Central memory CD8-positive, alpha-beta T cell (primary cell): ENCODE measurements at regions not wholly inside any gene's neighbourhood (a gene's known extent, or its start where the extent isn't known, plus 50 kb on each side); places are given as distances from the start of the nearest gene placed in this dataset.

Experiments
- ATAC-seq: fragments of 150-1000 bp; cut with Tn5 transposase; replicated peaks from 2 replicates; pipeline ENCODE4 v1.10.0; 2022; ENCODE audit warnings: mild to moderate bottlenecking, moderate FRiP score, moderate number of reproducible peaks; ENCODE audit not compliant: poor library complexity, severe bottlenecking; ENCODE audit errors: extremely low read depth
- DNase-seq, 2 donors: peaks; one replicate each; pipeline ENCODE4 v3.0.0; 2021; ENCODE audit warnings: low spot score in 2 of 2
- H3K27ac Mint-ChIP-seq: one replicate; pipeline ENCODE4 v1.8.0; 2022; ENCODE audit warnings: low read depth, mild to moderate bottlenecking, moderate library complexity, mixed read lengths
- H3K27me3 Mint-ChIP-seq: one replicate; pipeline ENCODE4 v1.8.0; 2022; ENCODE audit warnings: mixed read lengths
- H3K36me3 Mint-ChIP-seq: one replicate; pipeline ENCODE4 v1.8.0; 2022; ENCODE audit warnings: mild to moderate bottlenecking, moderate library complexity, mixed read lengths; ENCODE audit not compliant: insufficient read depth
- H3K4me1 Mint-ChIP-seq: one replicate; pipeline ENCODE4 v1.8.0; 2022; ENCODE audit warnings: mixed read lengths
- H3K4me3 Mint-ChIP-seq: one replicate; pipeline ENCODE4 v1.8.0; 2022; ENCODE audit warnings: mild to moderate bottlenecking, moderate library complexity, mixed read lengths
- H3K9me3 Mint-ChIP-seq: one replicate; pipeline ENCODE4 v1.8.0; 2022; ENCODE audit warnings: mixed read lengths

- peaks cover 3% of the 10 kb centered on the region for H3K27me3 Mint-ChIP-seq
- peaks cover under 1% of the 10 kb centered on the region for H3K4me1 Mint-ChIP-seq
- no peak overlapping the region for H3K27ac Mint-ChIP-seq
- H3K4me3 Mint-ChIP-seq = no peak overlapping the region
- H3K9me3 Mint-ChIP-seq = no peaks in the 10 kb centered on the region
- DNase-seq (no peak), ATAC-seq (no peak)
- H3K36me3 Mint-ChIP-seq = no peaks in the 10 kb centered on the region
Observed at GRCh38 chr9:134223091-134223490, 58.7 kb upstream of the RNU6ATAC start.

- DNase-seq = no peak
- Mint-ChIP-seq H3K27ac (no peak overlapping the region), H3K36me3 (no peaks in the 10 kb centered on the region), H3K4me1 (no peaks in the 10 kb centered on the region), H3K27me3 (peaks cover 8% of the 10 kb centered on the region), H3K4me3 (no peak overlapping the region), H3K9me3 (no peaks in the 10 kb centered on the region)
- no peak for ATAC-seq
Observed at GRCh38 chr9:134223591-134224122, 59.3 kb upstream of the RNU6ATAC start.

GRCh38 chr9:134224127-134224526 is 59.8 kb upstream of the RNU6ATAC start:
- Mint-ChIP-seq H3K4me3 (no peak overlapping the region), H3K27me3 (peaks cover 10% of the 10 kb centered on the region), H3K36me3 (no peaks in the 10 kb centered on the region), H3K9me3 (no peaks in the 10 kb centered on the region), H3K27ac (no peak overlapping the region), H3K4me1 (no peaks in the 10 kb centered on the region)
- ATAC-seq = no peak
- no peak for DNase-seq

- H3K27me3 Mint-ChIP-seq = peaks cover 10% of the 10 kb centered on the region
- DNase-seq (no peak), ATAC-seq (no peak)
- no peak overlapping the region for H3K4me3 Mint-ChIP-seq
- no peaks in the 10 kb centered on the region for H3K36me3 Mint-ChIP-seq
- H3K9me3 Mint-ChIP-seq = no peaks in the 10 kb centered on the region
- no peaks in the 10 kb centered on the region for H3K4me1 Mint-ChIP-seq
- no peak overlapping the region for H3K27ac Mint-ChIP-seq
Observed at GRCh38 chr9:134224567-134225093, 60.3 kb upstream of the RNU6ATAC start.

GRCh38 chr9:134225186-134225585 is 60.8 kb upstream of the RNU6ATAC start:
- Mint-ChIP-seq H3K36me3 (no peaks in the 10 kb centered on the region), H3K4me1 (no peaks in the 10 kb centered on the region), H3K27ac (no peak overlapping the region), H3K9me3 (no peaks in the 10 kb centered on the region), H3K4me3 (no peak overlapping the region), H3K27me3 (peaks cover 10% of the 10 kb centered on the region)
- DNase-seq = no peak
- no peak for ATAC-seq

GRCh38 chr9:134225816-134226215 is 61.5 kb upstream of the RNU6ATAC start:
- Mint-ChIP-seq H3K9me3 (no peaks in the 10 kb centered on the region), H3K27me3 (peaks cover 10% of the 10 kb centered on the region), H3K27ac (no peak overlapping the region), H3K4me3 (no peak overlapping the region), H3K4me1 (no peaks in the 10 kb centered on the region), H3K36me3 (no peaks in the 10 kb centered on the region)
- ATAC-seq = no peak
- DNase-seq = no peak

GRCh38 chr9:134226221-134226930 is 62.0 kb upstream of the RNU6ATAC start:
- Mint-ChIP-seq H3K27ac (no peak overlapping the region), H3K9me3 (no peaks in the 10 kb centered on the region), H3K4me3 (no peak overlapping the region), H3K27me3 (peaks cover 10% of the 10 kb centered on the region), H3K36me3 (no peaks in the 10 kb centered on the region), H3K4me1 (no peaks in the 10 kb centered on the region)
- DNase-seq = no peak
- ATAC-seq = no peak

- no peaks in the 10 kb centered on the region for H3K36me3 Mint-ChIP-seq
- no peak overlapping the region for H3K4me3 Mint-ChIP-seq
- DNase-seq (no peak), ATAC-seq (no peak)
- no peaks in the 10 kb centered on the region for H3K4me1 Mint-ChIP-seq
- H3K9me3 Mint-ChIP-seq = no peaks in the 10 kb centered on the region
- H3K27ac Mint-ChIP-seq = no peak overlapping the region
- peaks cover 10% of the 10 kb centered on the region for H3K27me3 Mint-ChIP-seq
Observed at GRCh38 chr9:134227451-134228411, 63.4 kb upstream of the RNU6ATAC start.

GRCh38 chr9:134228649-134229048 is 64.3 kb upstream of the RNU6ATAC start:
- H3K4me3 Mint-ChIP-seq = no peak overlapping the region
- no peaks in the 10 kb centered on the region for H3K36me3 Mint-ChIP-seq
- ATAC-seq = no peak
- no peak for DNase-seq
- H3K4me1 Mint-ChIP-seq = no peaks in the 10 kb centered on the region
- peaks cover 10% of the 10 kb centered on the region for H3K27me3 Mint-ChIP-seq
- H3K9me3 Mint-ChIP-seq = no peaks in the 10 kb centered on the region
- no peak overlapping the region for H3K27ac Mint-ChIP-seq

- ATAC-seq = no peak
- Mint-ChIP-seq H3K4me3 (no peak overlapping the region), H3K27ac (no peak overlapping the region)
Observed at GRCh38 chr9:134229466-134230091, 65.2 kb upstream of the RNU6ATAC start.

GRCh38 chr9:134230092-134230941 is 66.0 kb upstream of the RNU6ATAC start:
- no peak for DNase-seq

More at GRCh38 chr9:134229466-134230091, 65.2 kb upstream of the RNU6ATAC start:
- Mint-ChIP-seq H3K36me3 (no peaks in the 10 kb centered on the region), H3K4me1 (no peaks in the 10 kb centered on the region), H3K9me3 (no peaks in the 10 kb centered on the region), H3K27me3 (peaks cover 10% of the 10 kb centered on the region)
- no peak for DNase-seq

More at GRCh38 chr9:134230092-134230941, 66.0 kb upstream of the RNU6ATAC start:
- Mint-ChIP-seq H3K27me3 (peaks cover 10% of the 10 kb centered on the region), H3K4me1 (no peaks in the 10 kb centered on the region), H3K9me3 (no peaks in the 10 kb centered on the region), H3K27ac (no peak overlapping the region), H3K36me3 (no peaks in the 10 kb centered on the region), H3K4me3 (no peak overlapping the region)
- ATAC-seq = no peak
